Colonic mucosa (tissue), 4 donors: ENCODE measurements at regions not wholly inside any gene's neighbourhood (a gene's known extent, or its start where the extent isn't known, plus 50 kb on each side); places are given as distances from the start of the nearest gene placed in this dataset.

Experiments used
- DNase-seq: peaks from one replicate; pipeline ENCODE4 v3.0.0-alpha.2; 2020
- H3K27ac ChIP-seq: fragments of 200-600 bp; one replicate; pipeline ENCODE4 v1.8.0; 2021
- H3K27me3 ChIP-seq: fragments of 200-600 bp; one replicate; pipeline ENCODE4 v1.8.0; 2021
- H3K36me3 ChIP-seq: fragments of 200-600 bp; one replicate; pipeline ENCODE4 v1.8.0; 2021
- H3K4me1 ChIP-seq: fragments of 200-600 bp; one replicate; pipeline ENCODE4 v1.8.0; 2021; ENCODE audit warnings: mild to moderate bottlenecking
- H3K4me3 ChIP-seq: fragments of 200-600 bp; one replicate; pipeline ENCODE4 v1.8.0; 2021
- H3K9ac ChIP-seq, 2 donors: one replicate each; pipeline ENCODE4 v1.7.0; 2013; ENCODE audit warnings: control low read depth in 2 of 2, low read depth in 2 of 2, low read length in 2 of 2
- H3K9me3 ChIP-seq: fragments of 200-600 bp; one replicate; pipeline ENCODE4 v1.8.0; 2021
- intact Hi-C: fragments of 100-400 bp; cut with DNase I; formaldehyde crosslinking; loops from one replicate; pipeline ENCODE4 v1.14.1; 2022
- TF ChIP-seq, protein P1 (sequence below): fragments of 200-600 bp; IDR thresholded peaks from one replicate; pipeline ENCODE4 v1.8.0; 2022; ENCODE audit warnings: antibody characterized with exemption, mild to moderate bottlenecking
- donor health status: healthy.
- donor health status: DM: no; HTN: no; CAD: no.
- donor health status: DM: no; HTN: no; CAD: no.

DNA sequence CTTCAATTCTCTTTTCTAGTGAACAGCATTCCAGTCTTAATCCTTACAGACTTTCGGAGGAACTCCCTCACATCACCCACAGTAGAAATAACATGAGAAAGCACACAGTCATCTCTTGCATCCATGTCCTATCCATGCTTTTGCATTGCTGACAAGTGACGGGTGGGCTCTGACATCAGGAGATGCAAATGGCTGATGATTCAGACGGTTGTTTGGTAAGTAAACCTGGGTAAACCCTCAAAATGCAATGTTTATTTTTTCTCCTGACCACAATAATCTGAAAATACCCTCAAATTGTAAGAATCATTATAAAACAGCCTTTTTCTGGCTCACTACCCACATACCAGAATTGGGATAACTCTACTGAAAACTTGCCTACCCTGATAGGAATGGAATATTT, 792.0 kb downstream of the MAFB start:
- Histone ChIP-seq H3K36me3 (no peaks in the 10 kb centered on the region), H3K9ac (no peak overlapping the region), H3K4me1 (no peaks in the 10 kb centered on the region), H3K9me3 (no peaks in the 10 kb centered on the region), H3K27me3 (no peaks in the 10 kb centered on the region), H3K27ac (no peak overlapping the region), H3K4me3 (no peak overlapping the region)
- intact Hi-C loops = loop anchor here (10.0 kb wide), 1 partner anchor 1058 kb away; no protein-coding TSS in a partner anchor
- DNase-seq = no peak
- TF ChIP-seq, protein P1, sequence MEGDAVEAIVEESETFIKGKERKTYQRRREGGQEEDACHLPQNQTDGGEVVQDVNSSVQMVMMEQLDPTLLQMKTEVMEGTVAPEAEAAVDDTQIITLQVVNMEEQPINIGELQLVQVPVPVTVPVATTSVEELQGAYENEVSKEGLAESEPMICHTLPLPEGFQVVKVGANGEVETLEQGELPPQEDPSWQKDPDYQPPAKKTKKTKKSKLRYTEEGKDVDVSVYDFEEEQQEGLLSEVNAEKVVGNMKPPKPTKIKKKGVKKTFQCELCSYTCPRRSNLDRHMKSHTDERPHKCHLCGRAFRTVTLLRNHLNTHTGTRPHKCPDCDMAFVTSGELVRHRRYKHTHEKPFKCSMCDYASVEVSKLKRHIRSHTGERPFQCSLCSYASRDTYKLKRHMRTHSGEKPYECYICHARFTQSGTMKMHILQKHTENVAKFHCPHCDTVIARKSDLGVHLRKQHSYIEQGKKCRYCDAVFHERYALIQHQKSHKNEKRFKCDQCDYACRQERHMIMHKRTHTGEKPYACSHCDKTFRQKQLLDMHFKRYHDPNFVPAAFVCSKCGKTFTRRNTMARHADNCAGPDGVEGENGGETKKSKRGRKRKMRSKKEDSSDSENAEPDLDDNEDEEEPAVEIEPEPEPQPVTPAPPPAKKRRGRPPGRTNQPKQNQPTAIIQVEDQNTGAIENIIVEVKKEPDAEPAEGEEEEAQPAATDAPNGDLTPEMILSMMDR = no peak

GRCh38 chr20:39894067-39894466, 795.0 kb downstream of the MAFB start:
- no peaks in the 10 kb centered on the region for H3K4me1 ChIP-seq
- intact Hi-C loops = loop anchor here (10.0 kb wide), 1 partner anchor 1061 kb away; no protein-coding TSS in a partner anchor
- no peaks in the 10 kb centered on the region for H3K9me3 ChIP-seq
- TF ChIP-seq, protein P1 = no peak
- H3K27ac ChIP-seq = no peak overlapping the region
- no peak for DNase-seq
- no peaks in the 10 kb centered on the region for H3K27me3 ChIP-seq
- H3K9ac ChIP-seq = no peak overlapping the region
- H3K36me3 ChIP-seq = no peaks in the 10 kb centered on the region
- H3K4me3 ChIP-seq = no peak overlapping the region

DNA sequence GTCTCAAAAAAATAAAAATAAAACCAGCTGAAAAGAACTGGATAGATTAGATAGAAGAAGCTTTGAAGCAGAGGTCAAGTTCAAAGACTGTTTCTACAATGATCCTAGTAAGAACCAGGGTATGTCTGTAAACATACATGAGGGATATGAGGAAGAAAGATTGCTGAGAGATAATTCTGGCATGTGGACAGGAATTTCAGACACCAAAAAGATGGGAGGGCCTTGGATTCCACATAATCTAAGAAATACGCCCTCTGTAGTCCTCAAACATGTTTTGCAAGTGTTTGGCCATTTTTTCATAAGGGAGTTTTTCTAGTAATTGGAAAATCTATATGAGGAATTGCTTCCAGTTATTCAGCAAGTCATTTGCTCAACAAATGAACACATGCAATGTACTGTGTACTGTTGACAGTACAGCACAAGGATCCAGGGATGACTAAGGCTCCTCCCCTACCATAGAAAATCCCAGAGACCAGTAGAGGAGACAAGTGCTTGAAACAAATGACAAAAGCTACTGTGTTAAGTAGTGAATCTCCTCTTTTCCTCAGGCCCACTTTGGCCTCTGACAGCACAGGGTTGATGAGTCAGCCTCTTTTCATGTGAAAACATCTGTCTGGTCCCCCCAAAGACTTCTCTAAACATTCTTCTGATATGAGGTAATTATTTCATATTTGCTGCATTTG, 795.9 kb downstream of the MAFB start:
- H3K27ac ChIP-seq = no peak overlapping the region
- intact Hi-C loops = loop anchor here (10.0 kb wide), 1 partner anchor 1062 kb away; no protein-coding TSS in a partner anchor
- H3K27me3 ChIP-seq = no peaks in the 10 kb centered on the region
- DNase-seq = no peak
- no peaks in the 10 kb centered on the region for H3K4me1 ChIP-seq
- H3K9me3 ChIP-seq = no peaks in the 10 kb centered on the region
- no peak overlapping the region for H3K9ac ChIP-seq
- no peaks in the 10 kb centered on the region for H3K36me3 ChIP-seq
- no peak overlapping the region for H3K4me3 ChIP-seq
- TF ChIP-seq, protein P1 = no peak

- TF ChIP-seq, protein P1 = no peak
Measured at GRCh38 chr20:39890697-39891096, 798.3 kb downstream of the MAFB start.

GRCh38 chr20:39888310-39888709, 800.7 kb downstream of the MAFB start:
- Histone ChIP-seq H3K4me3 (no peak overlapping the region), H3K36me3 (no peaks in the 10 kb centered on the region), H3K9ac (no peak overlapping the region), H3K9me3 (no peaks in the 10 kb centered on the region), H3K27ac (no peak overlapping the region), H3K4me1 (no peaks in the 10 kb centered on the region), H3K27me3 (no peaks in the 10 kb centered on the region)
- no peak for DNase-seq
- intact Hi-C loops = loop anchor here (10.0 kb wide), 1 partner anchor 806 kb away; no protein-coding TSS in a partner anchor
- TF ChIP-seq, protein P1 = no peak

More at GRCh38 chr20:39890697-39891096, 798.3 kb downstream of the MAFB start:
- H3K4me3 ChIP-seq = no peak overlapping the region
- H3K9ac ChIP-seq = no peak overlapping the region
- no peaks in the 10 kb centered on the region for H3K27me3 ChIP-seq
- H3K4me1 ChIP-seq = no peaks in the 10 kb centered on the region
- H3K9me3 ChIP-seq = no peaks in the 10 kb centered on the region
- no peaks in the 10 kb centered on the region for H3K36me3 ChIP-seq
- intact Hi-C loops = loop anchor here (10.0 kb wide), 1 partner anchor 1064 kb away; no protein-coding TSS in a partner anchor
- no peak overlapping the region for H3K27ac ChIP-seq
- no peak for DNase-seq
